ENCODE measurements at regions not wholly inside any gene's neighbourhood (a gene's known extent, or its start where the extent isn't known, plus 50 kb on each side); places are given as distances from the start of the nearest gene placed in this dataset.
A peak's percentile ranks its signal among the peaks of the same experiment; 100 is the strongest.
"Not testable (repeated sequence)": the region's sequence is repeated elsewhere in the genome, so short reads cannot be mapped to it uniquely, and the experiment has no call there.

- TF ChIP-seq CTCF (IDR thresholded peaks at IDR 0.05; ENCODE audit: low read depth, low read length): no peak
- in situ Hi-C loops (cut with HindIII; ENCODE audit: low sequenced_read_pairs): no loop called here
- no peak overlapping the region for H3K4me3 ChIP-seq (ENCODE audit: low read depth, low read length)
- no peak for DNase-seq (ENCODE audit: low read depth, low spot score)
Observed at GRCh38 chrX:129361576-129361975, 161.7 kb downstream of the SMARCA1 start.

- peak; percentile 44 for TF ChIP-seq CTCF (IDR thresholded peaks at IDR 0.05; ENCODE audit: low read depth, low read length)
- in situ Hi-C loops (cut with HindIII; ENCODE audit: low sequenced_read_pairs): no loop called here
- H3K4me3 ChIP-seq (ENCODE audit: low read depth, low read length): no peak overlapping the region
- peak; percentile 48 for DNase-seq (ENCODE audit: low read depth, low spot score)
Observed at GRCh38 chrX:129360175-129360574, 163.1 kb downstream of the SMARCA1 start.

- in situ Hi-C loops (cut with HindIII; ENCODE audit: low sequenced_read_pairs): no loop called here
- peak; percentile 10 for DNase-seq (ENCODE audit: low read depth, low spot score)
- TF ChIP-seq CTCF (IDR thresholded peaks at IDR 0.05; ENCODE audit: low read depth, low read length): no peak
- H3K4me3 ChIP-seq (ENCODE audit: low read depth, low read length): no peak overlapping the region
Observed at GRCh38 chrX:129359269-129359668, 164.0 kb downstream of the SMARCA1 start.

- in situ Hi-C loops (cut with HindIII; ENCODE audit: low sequenced_read_pairs); H3K4me3 ChIP-seq (ENCODE audit: low read depth, low read length); DNase-seq (ENCODE audit: low read depth, low spot score): not testable (repeated sequence)
Observed at GRCh38 chrX:129357428-129357827, 165.9 kb downstream of the SMARCA1 start.

- in situ Hi-C loops (cut with HindIII; ENCODE audit: low sequenced_read_pairs): no loop called here
- peak; percentile 10 for TF ChIP-seq CTCF (IDR thresholded peaks at IDR 0.05; ENCODE audit: low read depth, low read length)
- H3K4me3 ChIP-seq (ENCODE audit: low read depth, low read length): no peak overlapping the region
- no peak for DNase-seq (ENCODE audit: low read depth, low spot score)
Observed at GRCh38 chrX:129347291-129347690, 176.0 kb downstream of the SMARCA1 start.

GRCh38 chrX:129346574-129346973 lies 176.7 kb downstream of the SMARCA1 start:
- H3K4me3 ChIP-seq (ENCODE audit: low read depth, low read length): no peak overlapping the region
- TF ChIP-seq CTCF (IDR thresholded peaks at IDR 0.05; ENCODE audit: low read depth, low read length): no peak
- in situ Hi-C loops (cut with HindIII; ENCODE audit: low sequenced_read_pairs): no loop called here
- DNase-seq (ENCODE audit: low read depth, low spot score): no peak

- DNase-seq (ENCODE audit: low read depth, low spot score); in situ Hi-C loops (cut with HindIII; ENCODE audit: low sequenced_read_pairs); H3K4me3 ChIP-seq (ENCODE audit: low read depth, low read length): not testable (repeated sequence)
Observed at GRCh38 chrX:129337264-129337663, 186.0 kb downstream of the SMARCA1 start.

- peak; percentile 16 for DNase-seq (ENCODE audit: low read depth, low spot score)
- in situ Hi-C loops (cut with HindIII; ENCODE audit: low sequenced_read_pairs): no loop called here
- H3K4me3 ChIP-seq (ENCODE audit: low read depth, low read length): no peak overlapping the region
- TF ChIP-seq CTCF (IDR thresholded peaks at IDR 0.05; ENCODE audit: low read depth, low read length): no peak
Observed at GRCh38 chrX:129323115-129323514, 200.2 kb downstream of the SMARCA1 start.
